ENCODE measurements at regions not wholly inside any gene's neighbourhood (a gene's known extent, or its start where the extent isn't known, plus 50 kb on each side); places are given as distances from the start of the nearest gene placed in this dataset.

DNA sequence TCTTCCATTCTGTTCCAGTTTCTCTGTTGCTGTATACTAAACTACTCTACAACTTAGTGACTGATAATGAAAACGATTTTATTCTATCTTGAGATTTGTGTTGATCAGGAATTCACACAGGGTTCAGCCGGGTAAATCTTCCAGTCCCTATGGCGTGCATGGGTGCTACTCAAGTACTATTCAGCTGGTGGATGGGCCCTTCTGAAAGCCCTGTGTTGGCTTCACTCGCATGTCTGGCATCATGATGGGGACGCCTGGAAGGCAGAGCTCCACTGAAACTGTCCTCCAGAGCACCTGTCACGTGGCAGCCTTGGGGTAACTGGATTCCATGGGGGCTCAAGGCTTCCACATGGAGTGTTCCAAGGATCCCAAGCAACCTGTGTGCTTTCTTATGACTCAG is 86.0 kb upstream of the ZMIZ1 start:
- H3K9me3 ChIP-seq = no peaks in the 10 kb centered on the region
- TF ChIP-seq, protein P1, sequence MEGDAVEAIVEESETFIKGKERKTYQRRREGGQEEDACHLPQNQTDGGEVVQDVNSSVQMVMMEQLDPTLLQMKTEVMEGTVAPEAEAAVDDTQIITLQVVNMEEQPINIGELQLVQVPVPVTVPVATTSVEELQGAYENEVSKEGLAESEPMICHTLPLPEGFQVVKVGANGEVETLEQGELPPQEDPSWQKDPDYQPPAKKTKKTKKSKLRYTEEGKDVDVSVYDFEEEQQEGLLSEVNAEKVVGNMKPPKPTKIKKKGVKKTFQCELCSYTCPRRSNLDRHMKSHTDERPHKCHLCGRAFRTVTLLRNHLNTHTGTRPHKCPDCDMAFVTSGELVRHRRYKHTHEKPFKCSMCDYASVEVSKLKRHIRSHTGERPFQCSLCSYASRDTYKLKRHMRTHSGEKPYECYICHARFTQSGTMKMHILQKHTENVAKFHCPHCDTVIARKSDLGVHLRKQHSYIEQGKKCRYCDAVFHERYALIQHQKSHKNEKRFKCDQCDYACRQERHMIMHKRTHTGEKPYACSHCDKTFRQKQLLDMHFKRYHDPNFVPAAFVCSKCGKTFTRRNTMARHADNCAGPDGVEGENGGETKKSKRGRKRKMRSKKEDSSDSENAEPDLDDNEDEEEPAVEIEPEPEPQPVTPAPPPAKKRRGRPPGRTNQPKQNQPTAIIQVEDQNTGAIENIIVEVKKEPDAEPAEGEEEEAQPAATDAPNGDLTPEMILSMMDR (IDR thresholded peaks at IDR 0.05) = no peak
- H3K4me1 ChIP-seq = no peaks in the 10 kb centered on the region
- DNase-seq = peak in 1 of 6 donors; percentile 21
- H3K27ac ChIP-seq = no peak overlapping the region
- no peak for ATAC-seq
- intact Hi-C loops (cut with DNase I) = no loop called here
- no peak for FAIRE-seq
- no peaks in the 10 kb centered on the region for H3K27me3 ChIP-seq
- WGBS, 2 donors = 72 to 86% methylated on average over 6 of the region's 6 CpGs
- no peaks in the 10 kb centered on the region for H3K36me3 ChIP-seq
- H3K4me3 ChIP-seq = no peak overlapping the region

DNA sequence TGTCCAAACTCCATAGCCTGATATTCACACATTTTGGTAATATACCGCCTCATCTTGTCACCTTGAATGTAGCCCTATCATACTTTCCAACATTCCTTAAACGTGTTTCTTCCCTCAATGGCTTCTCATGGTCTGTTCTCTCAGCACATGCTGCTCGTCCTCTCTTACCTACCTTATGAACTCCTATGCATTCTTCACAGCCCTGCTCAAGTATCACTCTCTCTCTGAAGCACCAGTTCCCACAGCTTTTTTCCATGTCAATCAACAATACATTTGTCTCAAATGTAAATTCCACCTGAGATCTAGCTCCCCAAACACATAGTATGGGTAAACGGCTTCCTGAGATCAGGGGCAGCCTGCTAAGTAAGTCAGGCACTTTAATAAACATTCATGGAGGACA is 85.2 kb upstream of the ZMIZ1 start:
- no peaks in the 10 kb centered on the region for H3K27me3 ChIP-seq
- H3K27ac ChIP-seq = no peak overlapping the region
- intact Hi-C loops (cut with DNase I) = no loop called here
- no peaks in the 10 kb centered on the region for H3K4me1 ChIP-seq
- TF ChIP-seq, protein P1 (IDR thresholded peaks at IDR 0.05) = no peak
- no peak overlapping the region for H3K4me3 ChIP-seq
- DNase-seq = no peak
- no peaks in the 10 kb centered on the region for H3K9me3 ChIP-seq
- H3K36me3 ChIP-seq = no peaks in the 10 kb centered on the region
- FAIRE-seq = no peak
- 64 to 76% methylated on average over 4 of the region's 4 CpGs for WGBS, 2 donors
- no peak for ATAC-seq

DNA sequence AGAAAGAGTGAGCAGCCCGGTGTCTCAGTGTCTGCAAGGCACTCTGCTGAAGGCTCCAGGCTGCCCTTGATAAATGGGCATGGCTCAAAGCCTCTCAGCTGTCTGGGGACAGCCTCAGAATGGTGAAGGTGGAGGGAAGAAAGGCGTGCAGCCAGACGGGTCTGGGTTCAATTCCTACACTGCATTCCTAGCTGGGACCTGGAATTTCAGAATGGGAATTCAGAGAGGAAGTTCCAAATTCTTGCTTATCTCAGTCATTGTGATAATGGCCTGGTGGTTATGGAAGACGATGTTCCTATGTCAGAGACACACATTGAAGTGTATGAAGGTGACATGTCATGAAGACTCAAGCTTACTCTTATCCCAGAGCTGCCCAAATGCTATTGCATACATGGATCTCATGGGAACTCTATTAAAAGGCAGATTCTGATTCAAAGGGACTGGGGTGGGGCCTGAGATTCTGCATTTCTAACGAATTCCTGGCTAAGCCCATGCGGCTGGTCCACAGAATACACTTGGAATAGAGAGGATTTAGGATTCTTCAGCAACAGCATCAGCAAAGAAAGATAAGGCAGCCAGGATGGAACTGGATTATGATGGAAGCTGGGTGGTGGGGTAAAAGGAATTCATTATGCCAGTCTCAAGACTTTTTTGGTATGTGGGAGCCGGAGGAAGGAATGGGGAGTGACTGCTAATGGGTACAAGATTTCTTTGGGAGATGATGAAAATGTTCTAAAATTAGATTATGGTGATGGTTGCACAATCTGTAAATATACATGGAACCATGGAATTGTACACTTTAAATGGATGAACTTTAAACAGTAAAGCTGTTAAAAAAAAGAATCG is 82.6 kb upstream of the ZMIZ1 start:
- Histone ChIP-seq H3K36me3 (no peaks in the 10 kb centered on the region), H3K27me3 (no peaks in the 10 kb centered on the region), H3K4me1 (no peaks in the 10 kb centered on the region), H3K9me3 (no peaks in the 10 kb centered on the region), H3K4me3 (no peak overlapping the region), H3K27ac (no peak overlapping the region)
- WGBS, 2 donors = 87 to 91% methylated on average over 8 of the region's 8 CpGs
- intact Hi-C loops (cut with DNase I) = no loop called here
- DNase-seq = no peak
- no peak for FAIRE-seq
- TF ChIP-seq, protein P1 (IDR thresholded peaks at IDR 0.05) = no peak
- ATAC-seq = no peak

DNA sequence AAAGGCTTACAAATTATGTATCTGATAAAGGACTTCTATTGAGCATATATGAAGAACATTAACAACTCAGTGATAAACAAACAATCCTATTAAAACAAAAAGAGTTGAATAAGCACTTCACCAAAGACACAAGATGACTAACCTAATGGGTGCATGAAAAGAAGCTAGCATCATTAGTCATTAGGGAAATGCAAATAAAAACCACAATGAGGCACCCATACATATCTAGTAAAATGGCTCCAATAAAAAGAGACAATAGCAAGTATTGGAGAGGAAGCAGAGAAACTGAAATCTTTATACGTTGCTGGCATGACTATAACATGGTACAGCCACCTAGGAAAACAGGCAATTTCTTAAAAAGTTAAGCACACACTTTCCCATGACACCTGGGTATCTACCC is 77.6 kb upstream of the ZMIZ1 start:
- no peak overlapping the region for H3K27ac ChIP-seq
- FAIRE-seq (peak; percentile 37), ATAC-seq (no peak), DNase-seq (no peak)
- TF ChIP-seq, protein P1 (IDR thresholded peaks at IDR 0.05) = no peak
- no peaks in the 10 kb centered on the region for H3K9me3 ChIP-seq
- whole genome bisulfite sequencing, 2 donors = 63 to 71% methylated on average over 1 of the region's 1 CpG
- no peaks in the 10 kb centered on the region for H3K36me3 ChIP-seq
- no peaks in the 10 kb centered on the region for H3K27me3 ChIP-seq
- H3K4me3 ChIP-seq = no peak overlapping the region
- intact Hi-C loops (cut with DNase I) = no loop called here
- H3K4me1 ChIP-seq = no peaks in the 10 kb centered on the region

DNA sequence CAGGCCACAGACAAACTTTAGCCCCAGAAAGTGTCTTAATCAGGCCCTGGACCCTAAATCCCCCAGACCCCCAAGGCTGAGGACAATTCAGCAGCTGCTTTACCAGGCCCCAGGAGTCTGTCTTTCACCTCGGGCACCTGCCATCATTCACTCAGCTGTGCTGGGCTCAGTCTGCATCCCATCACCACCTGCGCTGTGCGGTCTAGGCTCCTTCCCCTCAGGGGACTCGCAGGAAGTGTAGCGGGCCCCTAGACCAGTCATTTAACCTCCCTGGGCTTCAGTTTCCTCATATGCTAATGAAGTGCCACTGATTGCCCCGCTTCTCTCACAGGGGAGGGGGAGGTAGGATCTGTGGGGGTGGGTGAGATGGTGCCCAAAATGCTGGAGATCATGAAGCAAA is 76.4 kb upstream of the ZMIZ1 start:
- no peak for FAIRE-seq
- peak in 1 of 6 donors; percentile 24 for DNase-seq
- H3K27ac ChIP-seq = no peak overlapping the region
- H3K36me3 ChIP-seq = no peaks in the 10 kb centered on the region
- ATAC-seq = no peak
- intact Hi-C loops (cut with DNase I) = no loop called here
- no peaks in the 10 kb centered on the region for H3K9me3 ChIP-seq
- 83 to 91% methylated on average over 6 of the region's 6 CpGs for WGBS, 2 donors
- TF ChIP-seq, protein P1 (IDR thresholded peaks at IDR 0.05) = no peak
- no peaks in the 10 kb centered on the region for H3K27me3 ChIP-seq
- no peaks in the 10 kb centered on the region for H3K4me1 ChIP-seq
- no peak overlapping the region for H3K4me3 ChIP-seq

Measured in pancreas (tissue), 10 donors.